NT2/D1 (cell line): ENCODE measurements at regions not wholly inside any gene's neighbourhood (a gene's known extent, or its start where the extent isn't known, plus 50 kb on each side); places are given as distances from the start of the nearest gene placed in this dataset.
A peak's percentile ranks its signal among the peaks of the same experiment; 100 is the strongest.

Experiments used
- DNase-seq: peaks from one replicate; pipeline ENCODE4 v3.0.0-alpha.2; 2011; ENCODE audit warnings: low read depth, low spot score
- H3K27me3 ChIP-seq: 2 replicates; pipeline ENCODE4 v1.6.0; 2011; ENCODE audit warnings: mild to moderate bottlenecking; ENCODE audit not compliant: insufficient read length, insufficient read depth
- H3K36me3 ChIP-seq: 2 replicates; pipeline ENCODE4 v1.6.1; 2011; ENCODE audit warnings: mild to moderate bottlenecking, low read length, mixed read lengths; ENCODE audit not compliant: insufficient read depth, insufficient read length
- H3K4me1 ChIP-seq: 2 replicates; pipeline ENCODE4 v1.5.1; 2011; ENCODE audit not compliant: insufficient read depth, insufficient read length
- H3K4me3 ChIP-seq: 2 replicates; pipeline ENCODE4 v1.5.1; 2011; ENCODE audit warnings: low read depth; ENCODE audit not compliant: insufficient read length
- H3K9ac ChIP-seq: 2 replicates; pipeline ENCODE4 v1.6.0; 2011; ENCODE audit warnings: low read depth; ENCODE audit not compliant: insufficient read length
- H3K9me3 ChIP-seq: 2 replicates; pipeline ENCODE4 v1.5.1; 2011; ENCODE audit warnings: mild to moderate bottlenecking, low read length; ENCODE audit not compliant: insufficient read depth
- SUZ12 ChIP-seq: IDR thresholded peaks from 2 replicates; pipeline ENCODE4 v1.6.1; 2011; ENCODE audit not compliant: insufficient read length, insufficient read depth; ENCODE audit errors: extremely low read depth
- YY1 ChIP-seq: IDR thresholded peaks from 2 replicates; pipeline ENCODE4 v1.6.1; 2011; ENCODE audit not compliant: insufficient read length, insufficient read depth
- ZNF274 ChIP-seq: IDR thresholded peaks from 2 replicates; pipeline ENCODE4 v1.6.1; 2011; ENCODE audit warnings: mild to moderate bottlenecking, low read depth, low read length

DNA sequence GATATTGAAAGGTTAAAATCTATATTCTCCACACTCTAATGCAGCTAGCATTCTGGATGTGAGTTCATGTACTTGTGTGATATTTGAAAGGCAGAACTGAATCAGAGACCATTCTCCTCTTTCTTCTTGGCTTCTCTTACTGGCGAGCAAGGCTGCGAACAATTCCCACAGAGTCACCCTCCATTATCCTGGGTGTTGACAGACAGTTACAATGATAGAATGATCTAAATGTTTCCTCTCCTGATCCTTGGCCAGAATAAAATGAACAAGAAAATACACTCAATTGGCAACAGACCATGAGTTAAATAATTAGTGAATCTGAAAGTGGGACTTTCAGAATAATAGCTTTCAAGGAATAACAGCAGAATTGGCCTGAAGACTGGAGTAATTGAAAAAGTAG, 342.8 kb downstream of the RAPGEF2 start:
- H3K4me3 ChIP-seq, result no peak overlapping the region
- no peaks in the 10 kb centered on the region for H3K9me3 ChIP-seq
- H3K9ac ChIP-seq, result no peak overlapping the region
- DNase-seq, result no peak
- H3K27me3 ChIP-seq, result no peaks in the 10 kb centered on the region
- no peaks in the 10 kb centered on the region for H3K36me3 ChIP-seq
- H3K4me1 ChIP-seq, result no peaks in the 10 kb centered on the region
- TF ChIP-seq ZNF274 (no peak), YY1 (no peak), SUZ12 (no peak)

DNA sequence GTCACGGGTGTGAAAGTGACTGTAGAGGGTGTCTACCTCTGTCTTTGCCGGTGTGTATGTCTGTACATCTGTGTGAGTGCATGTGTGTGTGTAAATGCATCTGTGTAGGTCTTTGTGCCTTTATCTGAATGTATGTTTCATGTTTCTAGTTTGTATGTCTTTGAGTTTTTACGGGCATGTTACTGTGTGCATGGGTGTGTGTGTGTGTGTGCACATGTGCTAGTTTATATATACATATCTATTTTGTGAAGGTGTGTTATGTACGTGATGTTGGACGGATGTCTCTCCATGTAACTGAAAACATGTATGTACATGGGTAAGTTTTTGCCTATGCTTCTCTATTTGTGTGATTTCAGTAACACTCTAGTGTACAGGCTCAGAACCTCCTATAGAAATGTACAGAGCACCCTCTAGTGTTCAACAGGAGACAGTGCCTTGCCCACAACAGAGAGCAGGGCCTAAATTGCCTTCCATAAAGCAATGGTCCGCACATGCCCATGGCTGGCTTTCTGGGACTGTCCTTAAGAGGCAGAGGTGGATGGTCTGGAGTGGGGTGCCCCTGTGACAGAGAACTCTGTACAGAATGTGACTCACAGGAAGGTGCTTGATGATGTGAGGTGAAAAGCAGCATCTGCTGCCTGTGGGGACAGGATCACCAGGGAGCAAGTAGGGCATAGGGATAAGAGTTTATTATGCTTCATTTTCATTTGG, 343.5 kb downstream of the RAPGEF2 start:
- Histone ChIP-seq H3K9ac (no peak overlapping the region), H3K9me3 (no peaks in the 10 kb centered on the region), H3K4me3 (no peak overlapping the region), H3K27me3 (no peaks in the 10 kb centered on the region), H3K36me3 (no peaks in the 10 kb centered on the region), H3K4me1 (no peaks in the 10 kb centered on the region)
- peak; percentile 42 for DNase-seq
- TF ChIP-seq YY1, result no peak
- no peak for TF ChIP-seq ZNF274
- no peak for TF ChIP-seq SUZ12

DNA sequence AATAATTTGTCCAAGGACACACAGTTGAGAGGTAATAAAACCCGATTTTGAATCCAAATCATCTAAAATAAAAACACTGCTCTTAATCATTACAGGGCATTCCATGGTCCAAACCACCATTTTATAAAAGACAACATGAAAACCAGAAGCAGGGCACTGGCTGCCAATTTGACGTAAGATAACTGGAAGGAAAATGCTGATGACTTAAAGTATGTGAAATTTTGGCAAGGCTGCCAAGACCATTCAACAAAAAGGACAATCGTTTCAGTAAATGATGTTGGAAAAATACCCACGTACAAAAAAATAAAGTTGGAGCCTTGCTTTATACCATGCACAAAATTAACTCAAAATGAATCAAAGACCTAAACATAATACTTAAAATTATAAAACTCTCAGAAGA, 344.4 kb downstream of the RAPGEF2 start:
- no peak for DNase-seq
- TF ChIP-seq SUZ12, result no peak
- no peak for TF ChIP-seq YY1
- TF ChIP-seq ZNF274, result no peak
- Histone ChIP-seq H3K36me3 (no peaks in the 10 kb centered on the region), H3K4me3 (no peak overlapping the region), H3K9ac (no peak overlapping the region), H3K9me3 (no peaks in the 10 kb centered on the region), H3K4me1 (no peaks in the 10 kb centered on the region), H3K27me3 (no peaks in the 10 kb centered on the region)

DNA sequence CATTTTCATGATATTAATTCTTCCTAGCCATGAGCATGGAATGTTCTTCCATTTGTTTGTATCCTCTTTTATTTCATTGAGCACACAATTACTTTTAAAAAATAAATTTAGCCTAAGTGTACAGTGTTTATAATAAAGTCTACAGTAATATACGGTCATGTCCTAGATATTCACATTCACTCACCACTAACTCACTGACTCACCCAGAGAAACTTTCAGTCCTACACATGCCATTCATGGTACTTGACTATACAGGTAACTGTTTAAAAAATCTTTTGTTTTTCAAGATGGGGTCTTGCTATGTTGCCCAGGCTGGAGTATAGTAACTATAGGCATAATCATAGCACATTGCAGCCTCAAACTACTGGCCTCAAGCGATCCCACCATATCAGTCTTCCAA, 348.1 kb downstream of the RAPGEF2 start:
- H3K27me3 ChIP-seq, result no peaks in the 10 kb centered on the region
- no peaks in the 10 kb centered on the region for H3K36me3 ChIP-seq
- TF ChIP-seq YY1 (no peak), SUZ12 (no peak), ZNF274 (no peak)
- H3K4me1 ChIP-seq, result no peaks in the 10 kb centered on the region
- H3K9me3 ChIP-seq, result no peaks in the 10 kb centered on the region
- no peak overlapping the region for H3K9ac ChIP-seq
- H3K4me3 ChIP-seq, result no peak overlapping the region
- DNase-seq, result no peak

DNA sequence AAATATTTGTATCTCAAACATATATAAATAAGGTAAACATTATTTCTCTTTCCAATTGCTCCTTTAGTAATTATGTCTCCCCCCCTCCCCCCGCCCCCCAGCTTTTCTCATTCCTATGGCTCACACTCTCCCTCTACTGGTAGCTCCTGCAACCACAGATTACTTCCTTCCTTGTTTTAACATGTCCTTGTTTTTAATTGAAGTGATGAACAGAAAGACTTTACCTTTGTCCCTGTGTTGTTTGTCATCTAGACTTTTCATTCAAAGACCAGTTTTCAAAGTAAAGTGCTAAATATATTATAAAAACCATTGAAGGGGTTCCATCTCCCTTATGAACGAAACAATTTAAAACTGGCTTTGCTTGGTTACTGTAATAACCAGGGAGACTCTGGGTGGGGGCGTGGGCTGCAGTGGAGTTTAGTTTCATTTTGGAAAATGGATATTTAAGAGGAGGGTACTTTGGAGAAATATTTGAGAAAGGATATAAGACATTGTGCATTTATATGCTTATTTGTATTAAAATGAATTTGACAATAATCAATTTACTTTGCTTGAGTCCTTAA, 352.9 kb downstream of the RAPGEF2 start:
- no peak for TF ChIP-seq SUZ12
- H3K4me3 ChIP-seq, result no peak overlapping the region
- no peaks in the 10 kb centered on the region for H3K36me3 ChIP-seq
- H3K27me3 ChIP-seq, result no peaks in the 10 kb centered on the region
- H3K4me1 ChIP-seq, result no peaks in the 10 kb centered on the region
- peak; percentile 16 for DNase-seq
- no peak overlapping the region for H3K9ac ChIP-seq
- no peaks in the 10 kb centered on the region for H3K9me3 ChIP-seq

DNA sequence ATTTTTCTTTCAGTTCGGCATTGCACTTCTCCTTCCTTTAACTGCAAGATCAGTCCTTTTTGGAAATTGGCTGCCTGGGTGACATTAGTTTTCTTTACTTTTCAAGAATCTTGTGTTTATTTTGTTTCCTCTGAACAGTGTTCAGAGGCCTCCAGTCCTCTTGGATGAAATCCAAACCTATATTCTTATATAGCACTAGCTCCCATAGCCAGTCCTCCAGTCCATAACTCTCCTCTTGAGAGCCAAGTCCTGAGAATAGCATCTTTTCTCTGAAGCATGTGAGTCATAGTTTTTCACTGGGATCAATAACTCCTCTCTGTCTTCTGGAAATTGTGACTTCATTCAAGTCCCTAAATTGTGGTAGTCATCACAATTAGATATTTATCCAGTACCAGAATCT, 357.5 kb downstream of the RAPGEF2 start:
- no peaks in the 10 kb centered on the region for H3K9me3 ChIP-seq
- no peak overlapping the region for H3K9ac ChIP-seq
- H3K4me1 ChIP-seq, result no peaks in the 10 kb centered on the region
- H3K36me3 ChIP-seq, result no peaks in the 10 kb centered on the region
- no peak overlapping the region for H3K4me3 ChIP-seq
- TF ChIP-seq ZNF274 (no peak), YY1 (no peak), SUZ12 (no peak)
- no peak for DNase-seq
- no peaks in the 10 kb centered on the region for H3K27me3 ChIP-seq

DNA sequence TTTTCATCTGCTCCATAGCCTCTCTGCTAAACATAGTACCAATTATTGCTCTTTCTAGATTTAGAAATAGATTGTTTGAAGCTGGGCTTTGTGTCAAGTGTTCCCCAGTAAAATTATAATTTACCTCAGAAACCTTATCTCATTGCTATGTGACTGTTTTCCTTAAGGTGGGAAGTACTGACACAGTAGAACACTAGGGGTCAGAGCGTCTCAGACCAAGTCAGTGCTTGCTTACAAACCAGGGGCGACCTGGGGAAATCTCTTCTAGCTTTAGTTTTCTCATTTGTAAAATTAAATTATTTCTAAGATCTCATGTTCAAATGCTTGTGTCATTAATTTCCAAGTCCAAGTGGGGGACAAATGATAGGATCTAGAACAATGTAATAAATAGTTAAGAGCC, 360.4 kb downstream of the RAPGEF2 start:
- Histone ChIP-seq H3K4me3 (no peak overlapping the region), H3K9ac (no peak overlapping the region), H3K9me3 (no peaks in the 10 kb centered on the region), H3K4me1 (no peaks in the 10 kb centered on the region), H3K36me3 (no peaks in the 10 kb centered on the region), H3K27me3 (no peaks in the 10 kb centered on the region)
- peak; percentile 3 for DNase-seq
- TF ChIP-seq SUZ12 (no peak), YY1 (no peak), ZNF274 (no peak)

DNA sequence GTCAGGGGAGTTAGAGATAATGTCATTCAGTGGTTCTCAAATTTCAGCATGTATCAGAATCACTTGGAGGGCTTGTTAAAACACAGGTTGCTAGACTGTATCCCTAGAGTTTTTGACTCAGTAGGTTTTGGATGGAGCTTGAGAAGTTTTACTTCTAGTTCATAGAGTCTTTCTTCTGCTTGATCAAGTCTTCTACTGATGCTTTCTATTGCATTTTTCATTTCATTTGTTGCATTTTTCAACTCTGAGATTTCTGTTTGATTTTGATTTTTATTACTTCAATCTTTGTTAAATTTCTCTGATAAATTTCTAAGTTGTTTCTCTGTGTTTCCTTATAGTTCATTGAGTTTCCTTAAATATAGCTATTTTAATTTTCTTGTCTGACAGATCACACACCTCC, 361.4 kb downstream of the RAPGEF2 start:
- Histone ChIP-seq H3K9ac (no peak overlapping the region), H3K4me1 (no peaks in the 10 kb centered on the region), H3K36me3 (no peaks in the 10 kb centered on the region), H3K27me3 (no peaks in the 10 kb centered on the region), H3K4me3 (no peak overlapping the region), H3K9me3 (no peaks in the 10 kb centered on the region)
- no peak for DNase-seq
- TF ChIP-seq SUZ12 (no peak), ZNF274 (no peak), YY1 (no peak)
